ES-I3 (cell line): ENCODE measurements at regions not wholly inside any gene's neighbourhood (a gene's known extent, or its start where the extent isn't known, plus 50 kb on each side); places are given as distances from the start of the nearest gene placed in this dataset.

Experiments
- H3K36me3 ChIP-seq: 2 replicates; pipeline ENCODE4 v1.6.1; 2013; ENCODE audit warnings: mild to moderate bottlenecking, low read length, control low read depth, moderate library complexity; ENCODE audit not compliant: insufficient read depth
- H3K4me1 ChIP-seq: 2 replicates; pipeline ENCODE4 v1.6.1; 2013; ENCODE audit warnings: mild to moderate bottlenecking, control low read depth, low read length; ENCODE audit not compliant: insufficient read depth
- H3K9ac ChIP-seq: 2 replicates; pipeline ENCODE4 v1.6.1; 2013; ENCODE audit warnings: low read depth, mild to moderate bottlenecking, low read length, moderate library complexity
- H3K9me3 ChIP-seq: 2 replicates; pipeline ENCODE4 v1.6.1; 2013; ENCODE audit warnings: mild to moderate bottlenecking, low read length, moderate library complexity; ENCODE audit not compliant: control insufficient read depth, insufficient read depth

GRCh38 chr18:40235323-40235722 is 1719.7 kb upstream of the PIK3C3 start:
- no peaks in the 10 kb centered on the region for H3K36me3 ChIP-seq
- no peak overlapping the region for H3K9ac ChIP-seq
- no peaks in the 10 kb centered on the region for H3K9me3 ChIP-seq
- H3K4me1 ChIP-seq: no peaks in the 10 kb centered on the region

DNA sequence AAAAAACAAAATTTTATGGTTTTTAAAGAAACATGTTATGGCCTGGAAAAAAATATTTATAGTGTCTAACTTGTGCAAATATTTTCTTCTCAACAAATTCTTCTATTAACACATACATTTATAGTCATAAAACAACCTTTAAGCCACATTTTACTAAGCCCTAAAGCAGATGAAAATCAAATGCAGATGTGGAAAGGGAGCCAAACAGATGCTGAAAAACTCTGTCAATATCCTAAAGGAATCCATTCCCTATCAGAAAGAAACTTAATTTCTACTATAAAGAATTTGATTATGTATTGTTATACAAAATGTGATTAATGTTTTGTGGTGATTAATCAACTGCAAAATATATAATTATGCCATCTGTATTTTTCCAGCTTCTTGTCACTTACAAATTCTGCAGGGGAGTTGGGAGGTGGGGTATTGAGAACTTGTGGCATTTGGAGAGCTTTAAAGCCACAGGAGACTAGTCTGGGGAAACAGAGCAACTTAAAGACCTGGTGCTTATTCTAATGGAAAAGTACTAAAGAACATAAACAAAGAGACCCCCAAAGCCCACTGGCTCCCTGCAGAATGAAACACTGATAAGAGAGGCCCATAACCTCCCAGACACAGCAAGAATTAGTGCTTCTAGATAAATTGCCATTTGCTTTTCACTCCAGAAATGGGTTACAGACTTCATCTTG is 1721.0 kb upstream of the PIK3C3 start:
- Histone ChIP-seq H3K9me3 (no peaks in the 10 kb centered on the region), H3K4me1 (no peaks in the 10 kb centered on the region), H3K36me3 (no peaks in the 10 kb centered on the region), H3K9ac (no peak overlapping the region)

GRCh38 chr18:40222776-40223175 is 1732.3 kb upstream of the PIK3C3 start:
- no peaks in the 10 kb centered on the region for H3K36me3 ChIP-seq
- no peak overlapping the region for H3K9ac ChIP-seq
- H3K9me3 ChIP-seq: no peaks in the 10 kb centered on the region
- H3K4me1 ChIP-seq: no peaks in the 10 kb centered on the region

GRCh38 chr18:40216856-40217255 is 1738.2 kb upstream of the PIK3C3 start:
- Histone ChIP-seq H3K4me1 (peaks cover 6% of the 10 kb centered on the region; the same call in 1 of the 2 replicates), H3K9me3 (no peaks in the 10 kb centered on the region), H3K9ac (no peak overlapping the region), H3K36me3 (no peaks in the 10 kb centered on the region)

- no peak overlapping the region for H3K9ac ChIP-seq
- peaks cover 6% of the 10 kb centered on the region; the same call in 1 of the 2 replicates for H3K4me1 ChIP-seq
- H3K36me3 ChIP-seq: no peaks in the 10 kb centered on the region
- no peaks in the 10 kb centered on the region for H3K9me3 ChIP-seq
Measured at GRCh38 chr18:40215979-40216378, 1739.1 kb upstream of the PIK3C3 start.

GRCh38 chr18:40210696-40211095 is 1744.3 kb upstream of the PIK3C3 start:
- Histone ChIP-seq H3K9me3 (no peaks in the 10 kb centered on the region), H3K36me3 (no peaks in the 10 kb centered on the region), H3K4me1 (peaks cover 10% of the 10 kb centered on the region; the same call in 1 of the 2 replicates), H3K9ac (no peak overlapping the region)

- Histone ChIP-seq H3K9me3 (no peaks in the 10 kb centered on the region), H3K36me3 (no peaks in the 10 kb centered on the region), H3K9ac (no peak overlapping the region), H3K4me1 (peaks cover 10% of the 10 kb centered on the region; the same call in 1 of the 2 replicates)
Measured at GRCh38 chr18:40208958-40209357, 1746.1 kb upstream of the PIK3C3 start.

DNA sequence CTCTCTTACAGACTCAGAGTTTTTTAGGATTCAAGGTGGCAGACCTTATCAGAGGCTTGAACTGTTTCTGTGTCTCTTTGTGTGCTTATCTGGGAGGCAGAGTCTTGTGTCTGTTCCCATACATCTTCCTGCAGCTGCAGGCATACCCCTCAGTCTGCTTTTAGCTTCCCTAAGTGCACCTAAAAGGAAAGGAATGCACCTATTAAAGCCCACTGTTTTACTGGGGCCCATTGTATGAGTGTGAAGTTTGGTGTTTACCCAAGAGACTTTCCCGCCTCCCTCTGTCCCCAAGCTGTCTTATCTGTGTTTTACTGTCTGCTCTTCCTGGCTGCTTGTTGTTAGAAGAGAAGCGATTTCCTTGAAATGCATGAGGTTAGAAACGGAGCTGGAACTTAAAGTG is 1757.3 kb upstream of the PIK3C3 start:
- Histone ChIP-seq H3K9me3 (peaks cover 3% of the 10 kb centered on the region), H3K36me3 (no peaks in the 10 kb centered on the region), H3K9ac (no peak overlapping the region), H3K4me1 (no peaks in the 10 kb centered on the region)

DNA sequence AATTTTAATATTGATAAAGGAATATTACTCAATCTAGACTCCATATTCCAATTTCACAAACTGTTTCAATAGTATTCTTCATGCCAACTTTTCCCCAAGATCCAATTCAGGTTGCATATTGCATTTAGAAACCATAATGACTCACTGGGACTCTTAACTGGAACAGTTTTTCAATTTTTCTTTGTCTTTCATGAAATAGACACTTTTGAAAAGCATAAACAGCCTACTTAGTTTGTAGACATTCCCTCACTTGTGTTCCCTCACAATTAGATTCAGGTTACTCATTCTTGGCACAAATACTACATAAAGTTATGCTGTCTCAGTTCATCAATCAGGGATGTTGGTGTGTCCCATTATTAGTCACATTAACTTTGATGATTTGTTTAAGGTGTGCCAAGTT is 1768.4 kb upstream of the PIK3C3 start:
- Histone ChIP-seq H3K9me3 (no peaks in the 10 kb centered on the region), H3K36me3 (no peaks in the 10 kb centered on the region), H3K9ac (no peak overlapping the region), H3K4me1 (no peaks in the 10 kb centered on the region)

DNA sequence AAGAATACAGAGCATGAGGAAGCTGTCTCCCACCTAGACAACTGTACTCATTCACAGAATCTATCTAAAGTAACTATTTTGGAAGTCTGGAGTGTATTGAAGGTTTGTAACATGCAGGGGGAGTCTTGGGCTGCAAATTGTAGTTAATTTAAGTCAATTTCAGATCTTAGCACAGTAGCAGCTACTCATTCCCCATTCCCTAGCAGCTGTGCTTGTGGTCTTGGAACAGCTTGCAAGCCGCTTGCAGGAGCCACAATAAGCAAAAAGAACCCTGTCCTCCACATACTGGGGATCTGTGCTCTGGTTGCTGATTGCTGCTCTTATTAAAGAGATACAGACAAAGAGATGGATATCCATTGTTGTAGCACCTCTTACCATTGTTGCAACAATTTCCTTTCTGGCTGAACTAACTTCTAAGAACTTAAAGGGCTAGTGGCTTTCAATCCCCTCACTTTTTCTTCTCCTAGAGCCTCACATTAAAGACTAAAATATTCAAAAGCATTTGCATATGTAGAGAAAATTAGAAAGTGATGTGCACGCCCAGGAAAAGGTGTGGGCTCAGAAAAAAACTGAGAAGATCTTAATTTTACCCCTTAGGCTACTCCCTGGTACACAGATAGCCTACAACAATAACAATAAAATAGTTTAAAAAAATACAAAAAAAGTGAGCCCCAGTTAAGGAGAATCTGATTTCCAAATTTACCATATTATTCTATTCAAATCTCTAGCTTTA is 1775.1 kb upstream of the PIK3C3 start:
- H3K9me3 ChIP-seq: no peaks in the 10 kb centered on the region
- no peak overlapping the region for H3K9ac ChIP-seq
- peaks cover 5% of the 10 kb centered on the region; the same call in 1 of the 2 replicates for H3K4me1 ChIP-seq
- H3K36me3 ChIP-seq: no peaks in the 10 kb centered on the region

- no peaks in the 10 kb centered on the region for H3K36me3 ChIP-seq
- no peak overlapping the region for H3K9ac ChIP-seq
- H3K4me1 ChIP-seq: no peaks in the 10 kb centered on the region
- H3K9me3 ChIP-seq: no peaks in the 10 kb centered on the region
Measured at GRCh38 chr18:40168026-40168425, 1787.0 kb upstream of the PIK3C3 start.

GRCh38 chr18:40163254-40163653 is 1791.8 kb upstream of the PIK3C3 start:
- H3K9ac ChIP-seq: no peak overlapping the region
- H3K36me3 ChIP-seq: no peaks in the 10 kb centered on the region

DNA sequence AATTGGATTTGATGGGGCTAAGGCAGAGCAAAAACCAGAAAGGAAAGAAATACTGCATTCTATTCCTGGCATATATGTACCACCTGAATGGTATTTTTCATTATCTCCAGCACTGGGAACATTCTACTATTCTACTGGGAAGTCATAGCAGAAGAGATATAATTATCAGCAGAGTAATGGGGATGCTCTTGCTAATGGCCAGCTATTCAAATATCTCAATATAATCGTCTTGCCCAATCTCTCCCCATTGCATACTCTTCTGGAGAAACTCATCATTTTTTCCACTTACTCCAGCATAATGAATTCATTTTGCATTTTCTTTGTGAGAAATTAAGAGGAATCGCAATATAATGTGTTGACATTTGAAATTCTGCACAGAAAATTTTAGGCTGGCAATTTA is 1794.7 kb upstream of the PIK3C3 start:
- no peaks in the 10 kb centered on the region; the same call in 1 of the 2 replicates for H3K4me1 ChIP-seq
- no peaks in the 10 kb centered on the region for H3K36me3 ChIP-seq
- H3K9me3 ChIP-seq: no peaks in the 10 kb centered on the region
- no peak overlapping the region for H3K9ac ChIP-seq

More at GRCh38 chr18:40163254-40163653, 1791.8 kb upstream of the PIK3C3 start:
- H3K9me3 ChIP-seq: no peaks in the 10 kb centered on the region
- H3K4me1 ChIP-seq: no peaks in the 10 kb centered on the region; the same call in 1 of the 2 replicates

- no peak overlapping the region for H3K9ac ChIP-seq
Measured at GRCh38 chr18:40159141-40160017, 1795.7 kb upstream of the PIK3C3 start.

More at GRCh38 chr18:40159141-40160017, 1795.7 kb upstream of the PIK3C3 start:
- no peaks in the 10 kb centered on the region for H3K9me3 ChIP-seq
- H3K36me3 ChIP-seq: no peaks in the 10 kb centered on the region
- no peaks in the 10 kb centered on the region; the same call in 1 of the 2 replicates for H3K4me1 ChIP-seq
